NT2/D1 (cell line): ENCODE measurements at regions not wholly inside any gene's neighbourhood (a gene's known extent, or its start where the extent isn't known, plus 50 kb on each side); places are given as distances from the start of the nearest gene placed in this dataset.

Experiments used
- SUZ12 ChIP-seq: IDR thresholded peaks from 2 replicates; pipeline ENCODE4 v1.6.1; 2011; ENCODE audit not compliant: insufficient read length, insufficient read depth; ENCODE audit errors: extremely low read depth
- YY1 ChIP-seq: IDR thresholded peaks from 2 replicates; pipeline ENCODE4 v1.6.1; 2011; ENCODE audit not compliant: insufficient read length, insufficient read depth
- ZNF274 ChIP-seq: IDR thresholded peaks from 2 replicates; pipeline ENCODE4 v1.6.1; 2011; ENCODE audit warnings: mild to moderate bottlenecking, low read depth, low read length

DNA sequence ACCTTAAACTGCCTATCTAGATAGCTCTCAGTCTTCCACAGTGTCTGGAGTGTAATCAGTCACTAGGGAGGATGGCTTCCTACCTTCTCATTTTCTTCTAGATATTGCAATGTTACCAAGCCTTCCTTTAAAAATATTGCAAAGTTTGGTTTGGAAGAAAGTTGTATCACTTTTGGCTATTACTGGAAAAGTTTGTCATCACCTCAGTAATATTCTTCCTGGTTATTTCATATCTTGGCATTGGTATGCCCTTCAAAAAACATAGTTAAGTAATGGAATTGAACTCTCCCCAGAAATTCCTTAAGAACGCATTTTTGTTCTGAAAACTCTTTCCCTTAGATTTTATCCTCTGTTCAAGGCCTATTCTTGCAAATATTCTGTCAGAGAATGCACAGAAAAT is 179.3 kb upstream of the MME start:
- TF ChIP-seq SUZ12 (no peak), YY1 (no peak), ZNF274 (no peak)
